Cerebellar cortex (tissue), 1 donor: ENCODE measurements at regions not wholly inside any gene's neighbourhood (a gene's known extent, or its start where the extent isn't known, plus 50 kb on each side); places are given as distances from the start of the nearest gene placed in this dataset.
"Not testable (repeated sequence)": the region's sequence is repeated elsewhere in the genome, so short reads cannot be mapped to it uniquely, and the experiment has no call there.

Experiments
- DNase-seq: peaks from one replicate; pipeline ENCODE4 v3.0.0-alpha.2; 2015; ENCODE audit warnings: low spot score

DNA sequence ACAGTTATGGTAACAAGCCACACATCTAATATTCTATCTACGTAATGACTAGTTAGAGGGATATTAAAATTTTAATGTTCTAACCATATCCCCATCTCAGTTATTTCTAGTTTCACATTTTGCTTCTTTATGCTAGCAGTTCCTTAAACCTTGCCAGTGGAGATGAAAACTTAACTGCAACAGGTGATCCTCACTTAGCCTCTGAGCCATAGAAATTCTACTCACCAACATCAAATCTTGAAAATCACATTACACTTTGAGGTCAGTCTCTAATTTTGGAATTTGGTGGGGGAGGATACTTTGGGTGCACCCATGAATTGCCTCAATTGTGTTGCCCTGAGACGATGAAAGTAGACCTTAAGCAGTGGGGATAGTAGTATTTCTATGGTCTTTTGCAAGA is 256.4 kb downstream of the GATA3 start:
- DNase-seq: no peak

DNA sequence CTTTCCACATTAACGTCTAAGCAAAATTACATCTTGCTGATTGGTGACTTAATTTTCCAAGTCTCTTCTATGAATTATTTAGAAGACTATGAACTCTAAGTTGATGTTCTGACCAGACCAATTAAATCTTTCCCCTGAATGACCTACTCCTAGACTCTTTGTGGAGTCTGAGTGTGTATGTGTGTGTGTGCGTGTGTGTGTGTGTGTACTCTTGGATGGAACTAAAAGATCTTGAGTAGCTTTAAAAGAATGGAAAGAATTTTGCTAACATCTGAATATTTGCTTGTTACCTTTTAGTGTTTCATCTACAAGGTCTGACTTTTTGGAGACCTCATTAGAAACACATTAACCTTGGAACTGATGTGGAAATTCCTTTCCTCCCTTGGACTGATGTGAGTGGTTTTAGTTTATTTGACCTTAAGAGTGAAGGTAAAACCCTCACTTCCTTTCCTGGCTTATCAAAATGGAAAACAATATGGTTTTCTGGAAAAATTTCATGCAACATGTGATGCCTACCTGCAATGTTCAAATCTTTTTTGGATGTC is 257.1 kb downstream of the GATA3 start:
- DNase-seq: no peak

DNA sequence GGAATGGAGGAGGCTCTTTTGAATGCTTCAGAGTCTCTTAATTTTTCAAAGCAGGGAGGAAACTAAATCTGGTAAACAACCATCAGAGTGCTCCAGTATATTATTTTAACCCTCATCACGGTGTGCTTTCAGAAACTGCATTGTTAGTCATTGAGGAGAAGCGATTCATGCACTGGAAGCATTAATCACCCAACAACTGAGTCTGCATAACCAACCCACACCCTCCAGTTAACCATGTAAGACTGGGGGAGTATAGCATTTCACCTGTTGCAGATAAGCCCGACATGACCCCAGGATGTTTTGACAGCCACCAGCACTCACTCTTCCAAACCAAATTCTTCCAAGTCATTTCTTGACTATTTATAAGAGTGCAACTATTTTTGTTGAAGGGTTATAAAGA is 257.6 kb downstream of the GATA3 start:
- DNase-seq: no peak

DNA sequence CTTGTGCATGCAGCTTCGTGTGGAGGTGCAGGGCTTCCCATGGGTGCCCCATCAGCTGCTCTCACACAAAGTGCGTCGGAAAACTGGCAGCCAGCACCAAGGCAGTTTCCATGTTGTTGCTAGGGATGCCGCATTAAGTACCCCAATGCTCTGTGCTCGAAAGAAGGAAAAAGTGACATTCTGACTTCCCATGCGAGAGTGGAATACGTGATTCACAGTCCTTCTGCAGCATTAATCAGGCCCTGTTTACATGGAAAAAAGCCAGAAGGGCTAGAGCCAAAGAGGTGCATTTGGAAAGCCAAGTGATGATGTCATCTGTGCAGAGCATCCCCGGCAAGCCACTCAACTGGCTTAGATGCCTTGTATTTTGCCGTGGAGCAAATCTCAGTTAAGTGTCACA is 258.3 kb downstream of the GATA3 start:
- peak; percentile 20 for DNase-seq

DNA sequence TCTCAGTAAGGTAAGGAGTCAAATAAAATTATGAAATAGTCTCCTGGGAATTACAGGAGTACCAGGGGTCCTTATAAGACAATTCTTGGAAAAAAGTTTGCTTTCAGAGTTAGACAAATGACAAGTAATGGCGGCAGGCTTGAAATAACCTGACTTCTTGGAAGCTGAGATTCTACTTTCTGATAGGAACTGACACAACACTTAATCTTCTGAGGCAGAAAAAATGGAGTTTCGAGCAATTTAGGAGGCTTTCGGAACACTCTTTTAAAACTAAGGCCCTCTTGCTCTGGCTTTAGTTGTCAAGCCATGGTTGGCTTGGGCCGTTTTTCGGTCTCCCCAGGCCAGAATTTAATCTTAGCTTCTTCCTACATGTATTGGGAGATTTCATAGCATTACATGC is 260.0 kb downstream of the GATA3 start:
- DNase-seq: no peak

DNA sequence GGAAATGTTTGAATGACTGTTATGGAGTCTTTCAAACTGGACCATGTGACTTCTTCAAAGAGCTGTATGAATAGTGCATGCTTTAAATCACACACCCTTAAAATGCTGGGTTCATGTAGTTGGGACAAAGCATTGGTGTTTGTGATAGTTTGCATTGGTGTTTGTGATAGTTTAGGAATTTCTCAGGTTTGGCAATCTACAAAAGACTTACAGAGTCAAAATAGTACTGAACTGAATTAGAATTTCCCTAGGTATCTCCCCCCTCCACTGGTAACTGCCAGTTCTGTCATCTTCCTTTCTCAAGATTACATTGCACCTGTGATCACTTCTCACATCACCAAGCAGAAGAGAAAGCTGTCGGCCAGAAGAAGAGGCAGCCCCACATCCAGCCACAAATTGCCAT is 261.1 kb downstream of the GATA3 start:
- no peak for DNase-seq

GRCh38 chr10:8316284-8316683 is 261.8 kb downstream of the GATA3 start:
- DNase-seq: no peak

- not testable (repeated sequence) for DNase-seq
Observed at GRCh38 chr10:8318429-8318828, 263.9 kb downstream of the GATA3 start.

GRCh38 chr10:8318956-8319355 is 264.5 kb downstream of the GATA3 start:
- DNase-seq: no peak

- DNase-seq: no peak
Observed at GRCh38 chr10:8319704-8320103, 265.2 kb downstream of the GATA3 start.

DNA sequence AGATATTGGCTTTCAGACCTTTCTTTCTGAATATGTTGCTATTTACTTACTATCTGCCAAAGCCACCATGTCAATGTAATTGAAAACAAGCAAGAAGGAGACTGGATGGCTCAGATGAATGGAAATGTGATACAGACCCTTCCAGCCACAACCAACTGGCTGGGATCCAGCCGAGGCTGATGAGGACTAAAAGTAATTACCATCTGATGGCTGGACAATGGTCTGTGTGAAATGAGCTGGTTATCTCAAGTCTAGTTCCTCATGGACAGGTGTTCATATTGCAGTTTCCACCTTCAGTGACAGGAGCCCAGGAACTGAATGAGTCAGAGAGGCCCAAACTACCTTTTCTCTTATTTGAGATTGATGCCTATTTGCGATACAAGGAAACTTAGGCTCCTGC is 267.5 kb downstream of the GATA3 start:
- DNase-seq: no peak

DNA sequence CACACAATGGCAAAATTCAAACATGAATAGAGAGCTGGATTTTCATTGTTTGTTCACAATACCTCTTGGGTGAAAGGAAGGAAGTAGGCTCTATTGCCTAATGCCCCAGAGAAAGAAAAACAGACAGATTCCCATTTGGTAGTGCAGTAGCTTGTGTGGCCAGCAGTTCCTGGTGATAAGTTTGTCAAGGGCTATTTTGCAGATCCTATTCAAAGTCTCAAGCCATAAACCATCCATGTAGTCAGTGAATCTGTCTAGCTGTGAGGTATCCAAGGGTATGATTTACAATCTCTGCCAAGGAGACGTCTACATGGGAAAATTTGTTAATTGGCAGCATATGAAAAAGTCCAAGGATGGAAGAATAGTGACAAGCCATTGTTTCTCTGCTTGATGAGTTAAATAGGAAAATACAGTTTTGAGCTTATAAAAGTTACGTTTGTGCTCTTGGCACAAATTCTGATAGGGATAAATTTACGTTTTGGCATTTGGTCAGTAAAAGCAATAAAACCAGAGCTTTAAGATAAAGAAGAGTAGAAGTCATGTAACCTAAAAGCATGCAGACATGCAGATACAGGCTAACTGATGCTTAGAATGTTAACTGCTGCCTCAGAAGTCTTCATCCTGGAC is 269.1 kb downstream of the GATA3 start:
- DNase-seq: no peak

DNA sequence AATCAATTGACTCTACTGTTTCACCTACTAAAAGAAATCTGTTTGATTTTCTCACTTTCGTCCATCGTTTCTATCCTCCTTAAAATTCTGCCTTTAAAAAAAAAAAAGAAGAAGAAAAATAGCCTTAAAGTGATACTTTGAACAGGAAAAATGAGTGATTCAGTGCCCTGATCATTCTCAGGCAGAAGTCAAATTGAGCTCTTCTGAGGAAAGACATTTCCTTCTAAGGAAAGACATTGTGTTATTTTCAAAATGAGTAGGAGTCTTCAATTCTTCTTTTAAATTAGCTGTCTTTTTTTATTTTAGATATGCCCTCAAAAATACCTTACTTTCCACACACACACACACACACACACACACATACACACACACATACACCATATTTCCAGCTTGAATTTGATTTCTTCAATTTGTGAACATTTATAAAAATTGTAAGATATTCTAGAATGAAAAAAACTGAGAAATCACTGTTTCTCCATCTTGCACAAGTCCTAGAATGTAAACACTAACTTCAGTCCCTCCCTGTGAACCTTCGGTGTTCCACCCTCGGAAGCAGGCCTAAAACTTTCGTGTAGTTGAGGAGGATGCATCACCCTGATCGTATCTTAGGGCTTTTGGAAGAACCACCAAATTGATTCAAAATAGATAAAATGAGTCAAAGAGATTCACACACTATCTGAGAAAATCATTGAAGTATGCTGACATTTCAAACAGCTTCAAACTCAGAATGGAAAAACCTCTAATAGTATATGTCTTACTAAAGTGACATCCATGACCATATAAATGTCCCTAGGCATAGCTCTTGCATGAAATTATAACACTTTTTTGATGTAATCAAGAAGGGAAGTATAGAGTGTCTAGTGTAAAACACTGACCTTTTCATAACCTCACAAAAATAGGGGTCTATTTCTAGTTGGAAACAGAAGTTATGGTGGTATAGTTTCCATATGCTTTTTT is 270.8 kb downstream of the GATA3 start:
- no peak for DNase-seq

- no peak for DNase-seq
Observed at GRCh38 chr10:8326396-8327139, 272.1 kb downstream of the GATA3 start.

DNA sequence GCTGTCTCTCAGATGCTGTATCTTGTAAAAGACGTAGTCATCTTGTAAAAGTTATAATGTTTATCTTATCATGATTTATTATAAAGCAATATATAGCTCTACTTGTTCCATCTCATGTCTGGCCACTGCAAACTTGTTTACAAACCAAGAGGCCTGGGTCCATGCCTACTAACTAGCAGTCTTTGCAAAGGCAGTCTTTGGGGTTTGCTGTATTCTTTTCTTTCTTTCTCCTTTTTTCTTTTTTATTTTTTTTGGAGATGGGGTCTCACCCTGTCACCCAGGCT is 272.6 kb downstream of the GATA3 start:
- DNase-seq: no peak

- no peak for DNase-seq
Observed at GRCh38 chr10:8331387-8331786, 276.9 kb downstream of the GATA3 start.

GRCh38 chr10:8331896-8332729 is 277.6 kb downstream of the GATA3 start:
- peak; percentile 11 for DNase-seq

- no peak for DNase-seq
Observed at GRCh38 chr10:8332730-8333111, 278.2 kb downstream of the GATA3 start.

GRCh38 chr10:8334631-8335030 is 280.1 kb downstream of the GATA3 start:
- no peak for DNase-seq

DNA sequence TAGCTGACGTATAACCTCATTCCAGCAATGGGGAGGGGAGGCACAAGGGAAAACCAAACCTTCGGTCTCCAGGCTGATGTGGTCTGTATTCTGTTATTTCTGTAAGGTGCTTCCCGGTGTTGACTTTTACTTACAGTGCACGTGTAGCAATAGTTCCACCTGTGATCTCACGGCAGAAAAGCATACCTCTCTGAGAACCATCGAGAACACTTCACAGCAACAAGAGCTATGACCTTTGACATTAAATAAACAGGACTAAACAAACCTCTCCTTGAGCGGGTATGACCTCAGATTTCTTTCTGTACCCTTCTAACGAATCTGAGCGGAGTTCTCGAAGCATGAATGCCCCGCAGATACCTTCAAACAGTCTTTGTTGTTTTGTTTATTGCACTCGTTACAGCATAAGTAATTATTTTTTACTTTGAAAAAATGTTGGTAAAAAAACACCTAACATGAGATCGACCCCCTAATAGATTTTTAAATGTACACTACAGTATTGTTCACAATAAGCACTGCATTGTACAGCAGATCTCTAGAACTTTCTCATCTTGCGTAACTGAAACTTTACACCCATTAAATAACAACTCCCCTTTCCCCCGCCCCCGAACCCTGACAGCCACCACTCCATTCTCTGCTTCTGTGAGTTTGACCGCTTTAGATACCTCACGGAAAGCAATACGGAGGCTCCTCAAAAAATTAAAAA is 282.3 kb downstream of the GATA3 start:
- no peak for DNase-seq

GRCh38 chr10:8337332-8337651 is 282.8 kb downstream of the GATA3 start:
- no peak for DNase-seq
